Activated CD4-positive, alpha-beta T cell treated with anti-CD3 and anti-CD28 coated beads for 24 hours (primary cell): ENCODE measurements at regions not wholly inside any gene's neighbourhood (a gene's known extent, or its start where the extent isn't known, plus 50 kb on each side); places are given as distances from the start of the nearest gene placed in this dataset.
"Not testable (repeated sequence)": the region's sequence is repeated elsewhere in the genome, so short reads cannot be mapped to it uniquely, and the experiment has no call there.

Experiments
- DNase-seq, 2 donors: peaks; one replicate each; pipeline ENCODE4 v3.0.0-alpha.2; 2020; ENCODE audit warnings: low read depth in 2 of 2

- no peak for DNase-seq
Measured at GRCh38 chr16:13628156-13628555, 291.8 kb upstream of the ERCC4 start.

GRCh38 chr16:13629704-13630103 lies 290.2 kb upstream of the ERCC4 start:
- no peak for DNase-seq

- no peak for DNase-seq
Measured at GRCh38 chr16:13630374-13630773, 289.6 kb upstream of the ERCC4 start.

- DNase-seq: no peak
Measured at GRCh38 chr16:13631213-13631767, 288.7 kb upstream of the ERCC4 start.

- DNase-seq: no peak
Measured at GRCh38 chr16:13631916-13632315, 288.0 kb upstream of the ERCC4 start.

GRCh38 chr16:13632504-13632903 lies 287.4 kb upstream of the ERCC4 start:
- not testable (repeated sequence) for DNase-seq

- DNase-seq: no peak
Measured at GRCh38 chr16:13633391-13633861, 286.5 kb upstream of the ERCC4 start.

- no peak for DNase-seq
Measured at GRCh38 chr16:13634253-13634652, 285.7 kb upstream of the ERCC4 start.

GRCh38 chr16:13634959-13635358 lies 285.0 kb upstream of the ERCC4 start:
- no peak for DNase-seq

- DNase-seq: no peak
Measured at GRCh38 chr16:13638218-13638617, 281.7 kb upstream of the ERCC4 start.

GRCh38 chr16:13643412-13643811 lies 276.5 kb upstream of the ERCC4 start:
- no peak for DNase-seq

GRCh38 chr16:13645601-13646245 lies 274.2 kb upstream of the ERCC4 start:
- no peak for DNase-seq

GRCh38 chr16:13660807-13661206 lies 259.1 kb upstream of the ERCC4 start:
- no peak for DNase-seq

- no peak for DNase-seq
Measured at GRCh38 chr16:13665876-13666275, 254.1 kb upstream of the ERCC4 start.

- DNase-seq: no peak
Measured at GRCh38 chr16:13672196-13672595, 247.8 kb upstream of the ERCC4 start.

- DNase-seq: no peak
Measured at GRCh38 chr16:13680021-13680889, 239.7 kb upstream of the ERCC4 start.

GRCh38 chr16:13684819-13685563 lies 235.0 kb upstream of the ERCC4 start:
- no peak for DNase-seq

- no peak for DNase-seq
Measured at GRCh38 chr16:13696017-13696416, 223.9 kb upstream of the ERCC4 start.

- DNase-seq: no peak
Measured at GRCh38 chr16:13697013-13697412, 222.9 kb upstream of the ERCC4 start.

- DNase-seq: no peak
Measured at GRCh38 chr16:13697568-13697967, 222.4 kb upstream of the ERCC4 start.

- DNase-seq: no peak
Measured at GRCh38 chr16:13702614-13703013, 217.3 kb upstream of the ERCC4 start.
